Astrocyte (in vitro differentiated cells and primary cell): ENCODE measurements at regions not wholly inside any gene's neighbourhood (a gene's known extent, or its start where the extent isn't known, plus 50 kb on each side); places are given as distances from the start of the nearest gene placed in this dataset.

Experiments used
- CTCF ChIP-seq: IDR thresholded peaks from 2 replicates; pipeline ENCODE4 v1.5.1; 2011; ENCODE audit warnings: low read depth, mild to moderate bottlenecking, inconsistent platforms, low read length, moderate library complexity; ENCODE audit not compliant: insufficient read depth
- EZH2 ChIP-seq: IDR thresholded peaks from 2 replicates; pipeline ENCODE4 v1.6.1; 2012; ENCODE audit warnings: mild to moderate bottlenecking, low read length, inconsistent platforms; ENCODE audit not compliant: insufficient read depth

- TF ChIP-seq CTCF, result no peak
- no peak for TF ChIP-seq EZH2
Measured at GRCh38 chr6:137647762-137648447, 153.7 kb upstream of the OLIG3 start.
